ENCODE measurements at regions not wholly inside any gene's neighbourhood (a gene's known extent, or its start where the extent isn't known, plus 50 kb on each side); places are given as distances from the start of the nearest gene placed in this dataset.

DNA sequence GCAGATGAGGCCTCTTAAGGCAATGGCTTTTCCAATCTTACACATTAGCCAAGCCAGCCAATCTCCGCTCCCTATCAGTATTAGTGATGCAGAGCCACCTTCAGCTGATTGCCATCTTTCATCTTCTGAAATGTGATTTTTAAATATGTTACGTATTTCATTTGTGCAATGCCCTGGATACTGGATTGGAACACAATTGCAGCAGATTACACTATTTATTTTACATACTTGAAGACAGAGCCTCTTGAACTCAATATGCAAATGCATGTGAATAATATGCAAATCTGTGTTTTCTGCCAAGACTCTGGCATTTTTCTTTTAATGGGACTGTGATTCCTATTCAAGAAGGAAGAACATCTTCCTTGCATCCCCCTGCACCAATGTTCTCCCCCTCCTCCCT lies 90.5 kb downstream of the GRIN2B start:
- TF ChIP-seq RAD21 (IDR thresholded peaks at IDR 0.05; ENCODE audit: insufficient read depth, low read depth, low read length) (no peak), JUNB (IDR thresholded peaks at IDR 0.05) (no peak), EZH2 (IDR thresholded peaks at IDR 0.05; ENCODE audit: borderline replicate concordance, control insufficient read depth, low read depth, low read length) (no peak), TAF1 (IDR thresholded peaks at IDR 0.05; ENCODE audit: borderline replicate concordance, low read depth, low read length) (no peak), SIN3A (IDR thresholded peaks at IDR 0.05; ENCODE audit: low read depth, low read length) (no peak), JUND (IDR thresholded peaks at IDR 0.05; ENCODE audit: low read depth, low read length) (no peak), SMAD1 (IDR thresholded peaks at IDR 0.05; ENCODE audit: low read depth, partially characterized antibody) (no peak), RAD51 (IDR thresholded peaks at IDR 0.05) (no peak), CREB1 (IDR thresholded peaks at IDR 0.05; ENCODE audit: low read depth) (no peak), ESRRA (IDR thresholded peaks at IDR 0.05; ENCODE audit: low read length) (no peak)
- TF ChIP-seq, protein P1, sequence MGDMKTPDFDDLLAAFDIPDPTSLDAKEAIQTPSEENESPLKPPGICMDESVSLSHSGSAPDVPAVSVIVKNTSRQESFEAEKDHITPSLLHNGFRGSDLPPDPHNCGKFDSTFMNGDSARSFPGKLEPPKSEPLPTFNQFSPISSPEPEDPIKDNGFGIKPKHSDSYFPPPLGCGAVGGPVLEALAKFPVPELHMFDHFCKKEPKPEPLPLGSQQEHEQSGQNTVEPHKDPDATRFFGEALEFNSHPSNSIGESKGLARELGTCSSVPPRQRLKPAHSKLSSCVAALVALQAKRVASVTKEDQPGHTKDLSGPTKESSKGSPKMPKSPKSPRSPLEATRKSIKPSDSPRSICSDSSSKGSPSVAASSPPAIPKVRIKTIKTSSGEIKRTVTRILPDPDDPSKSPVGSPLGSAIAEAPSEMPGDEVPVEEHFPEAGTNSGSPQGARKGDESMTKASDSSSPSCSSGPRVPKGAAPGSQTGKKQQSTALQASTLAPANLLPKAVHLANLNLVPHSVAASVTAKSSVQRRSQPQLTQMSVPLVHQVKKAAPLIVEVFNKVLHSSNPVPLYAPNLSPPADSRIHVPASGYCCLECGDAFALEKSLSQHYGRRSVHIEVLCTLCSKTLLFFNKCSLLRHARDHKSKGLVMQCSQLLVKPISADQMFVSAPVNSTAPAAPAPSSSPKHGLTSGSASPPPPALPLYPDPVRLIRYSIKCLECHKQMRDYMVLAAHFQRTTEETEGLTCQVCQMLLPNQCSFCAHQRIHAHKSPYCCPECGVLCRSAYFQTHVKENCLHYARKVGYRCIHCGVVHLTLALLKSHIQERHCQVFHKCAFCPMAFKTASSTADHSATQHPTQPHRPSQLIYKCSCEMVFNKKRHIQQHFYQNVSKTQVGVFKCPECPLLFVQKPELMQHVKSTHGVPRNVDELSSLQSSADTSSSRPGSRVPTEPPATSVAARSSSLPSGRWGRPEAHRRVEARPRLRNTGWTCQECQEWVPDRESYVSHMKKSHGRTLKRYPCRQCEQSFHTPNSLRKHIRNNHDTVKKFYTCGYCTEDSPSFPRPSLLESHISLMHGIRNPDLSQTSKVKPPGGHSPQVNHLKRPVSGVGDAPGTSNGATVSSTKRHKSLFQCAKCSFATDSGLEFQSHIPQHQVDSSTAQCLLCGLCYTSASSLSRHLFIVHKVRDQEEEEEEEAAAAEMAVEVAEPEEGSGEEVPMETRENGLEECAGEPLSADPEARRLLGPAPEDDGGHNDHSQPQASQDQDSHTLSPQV (IDR thresholded peaks at IDR 0.05): no peak
- TF ChIP-seq, protein P2, sequence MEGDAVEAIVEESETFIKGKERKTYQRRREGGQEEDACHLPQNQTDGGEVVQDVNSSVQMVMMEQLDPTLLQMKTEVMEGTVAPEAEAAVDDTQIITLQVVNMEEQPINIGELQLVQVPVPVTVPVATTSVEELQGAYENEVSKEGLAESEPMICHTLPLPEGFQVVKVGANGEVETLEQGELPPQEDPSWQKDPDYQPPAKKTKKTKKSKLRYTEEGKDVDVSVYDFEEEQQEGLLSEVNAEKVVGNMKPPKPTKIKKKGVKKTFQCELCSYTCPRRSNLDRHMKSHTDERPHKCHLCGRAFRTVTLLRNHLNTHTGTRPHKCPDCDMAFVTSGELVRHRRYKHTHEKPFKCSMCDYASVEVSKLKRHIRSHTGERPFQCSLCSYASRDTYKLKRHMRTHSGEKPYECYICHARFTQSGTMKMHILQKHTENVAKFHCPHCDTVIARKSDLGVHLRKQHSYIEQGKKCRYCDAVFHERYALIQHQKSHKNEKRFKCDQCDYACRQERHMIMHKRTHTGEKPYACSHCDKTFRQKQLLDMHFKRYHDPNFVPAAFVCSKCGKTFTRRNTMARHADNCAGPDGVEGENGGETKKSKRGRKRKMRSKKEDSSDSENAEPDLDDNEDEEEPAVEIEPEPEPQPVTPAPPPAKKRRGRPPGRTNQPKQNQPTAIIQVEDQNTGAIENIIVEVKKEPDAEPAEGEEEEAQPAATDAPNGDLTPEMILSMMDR (IDR thresholded peaks at IDR 0.05 in 2 of 3, conservative IDR thresholded peaks at IDR 0.05 in 1 of 3; ENCODE audit: control insufficient read depth in 2 of 3, extremely low read depth in 1 of 3, insufficient read depth in 1 of 3, low read depth in 3 of 3, low read length in 3 of 3): no peak
- TF ChIP-seq, protein P3, sequence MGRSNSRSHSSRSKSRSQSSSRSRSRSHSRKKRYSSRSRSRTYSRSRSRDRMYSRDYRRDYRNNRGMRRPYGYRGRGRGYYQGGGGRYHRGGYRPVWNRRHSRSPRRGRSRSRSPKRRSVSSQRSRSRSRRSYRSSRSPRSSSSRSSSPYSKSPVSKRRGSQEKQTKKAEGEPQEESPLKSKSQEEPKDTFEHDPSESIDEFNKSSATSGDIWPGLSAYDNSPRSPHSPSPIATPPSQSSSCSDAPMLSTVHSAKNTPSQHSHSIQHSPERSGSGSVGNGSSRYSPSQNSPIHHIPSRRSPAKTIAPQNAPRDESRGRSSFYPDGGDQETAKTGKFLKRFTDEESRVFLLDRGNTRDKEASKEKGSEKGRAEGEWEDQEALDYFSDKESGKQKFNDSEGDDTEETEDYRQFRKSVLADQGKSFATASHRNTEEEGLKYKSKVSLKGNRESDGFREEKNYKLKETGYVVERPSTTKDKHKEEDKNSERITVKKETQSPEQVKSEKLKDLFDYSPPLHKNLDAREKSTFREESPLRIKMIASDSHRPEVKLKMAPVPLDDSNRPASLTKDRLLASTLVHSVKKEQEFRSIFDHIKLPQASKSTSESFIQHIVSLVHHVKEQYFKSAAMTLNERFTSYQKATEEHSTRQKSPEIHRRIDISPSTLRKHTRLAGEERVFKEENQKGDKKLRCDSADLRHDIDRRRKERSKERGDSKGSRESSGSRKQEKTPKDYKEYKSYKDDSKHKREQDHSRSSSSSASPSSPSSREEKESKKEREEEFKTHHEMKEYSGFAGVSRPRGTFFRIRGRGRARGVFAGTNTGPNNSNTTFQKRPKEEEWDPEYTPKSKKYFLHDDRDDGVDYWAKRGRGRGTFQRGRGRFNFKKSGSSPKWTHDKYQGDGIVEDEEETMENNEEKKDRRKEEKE (IDR thresholded peaks at IDR 0.05): no peak

All from GM12878 (cell line).